Activated T-cell treated with anti-CD3 and anti-CD28 coated beads, Interleukin-2, amount 50 U/mL, for 4 hours (primary cell): ENCODE measurements at regions not wholly inside any gene's neighbourhood (a gene's known extent, or its start where the extent isn't known, plus 50 kb on each side); places are given as distances from the start of the nearest gene placed in this dataset.

Source experiments
- ATAC-seq, 2 donors: fragments of 200-7000 bp; cut with Tn5 transposase; one replicate each; pipeline ENCODE4 v1.10.0; 2021
- DNase-seq: peaks from one replicate; pipeline ENCODE4 v3.0.0-alpha.2; 2020
- H3K27me3 Mint-ChIP-seq: one replicate; pipeline ENCODE4 v1.8.0; 2021; ENCODE audit warnings: low read depth, mixed read lengths
- H3K36me3 Mint-ChIP-seq: one replicate; pipeline ENCODE4 v1.8.0; 2022; ENCODE audit warnings: mixed read lengths; ENCODE audit not compliant: insufficient read depth
- H3K4me1 Mint-ChIP-seq: one replicate; pipeline ENCODE4 v1.8.0; 2021; ENCODE audit warnings: low read depth, mixed read lengths
- H3K4me3 Mint-ChIP-seq: one replicate; pipeline ENCODE4 v1.8.0; 2021; ENCODE audit warnings: mild to moderate bottlenecking, moderate library complexity, mixed read lengths
- H3K9me3 Mint-ChIP-seq: one replicate; pipeline ENCODE4 v1.8.0; 2021; ENCODE audit warnings: mixed read lengths

DNA sequence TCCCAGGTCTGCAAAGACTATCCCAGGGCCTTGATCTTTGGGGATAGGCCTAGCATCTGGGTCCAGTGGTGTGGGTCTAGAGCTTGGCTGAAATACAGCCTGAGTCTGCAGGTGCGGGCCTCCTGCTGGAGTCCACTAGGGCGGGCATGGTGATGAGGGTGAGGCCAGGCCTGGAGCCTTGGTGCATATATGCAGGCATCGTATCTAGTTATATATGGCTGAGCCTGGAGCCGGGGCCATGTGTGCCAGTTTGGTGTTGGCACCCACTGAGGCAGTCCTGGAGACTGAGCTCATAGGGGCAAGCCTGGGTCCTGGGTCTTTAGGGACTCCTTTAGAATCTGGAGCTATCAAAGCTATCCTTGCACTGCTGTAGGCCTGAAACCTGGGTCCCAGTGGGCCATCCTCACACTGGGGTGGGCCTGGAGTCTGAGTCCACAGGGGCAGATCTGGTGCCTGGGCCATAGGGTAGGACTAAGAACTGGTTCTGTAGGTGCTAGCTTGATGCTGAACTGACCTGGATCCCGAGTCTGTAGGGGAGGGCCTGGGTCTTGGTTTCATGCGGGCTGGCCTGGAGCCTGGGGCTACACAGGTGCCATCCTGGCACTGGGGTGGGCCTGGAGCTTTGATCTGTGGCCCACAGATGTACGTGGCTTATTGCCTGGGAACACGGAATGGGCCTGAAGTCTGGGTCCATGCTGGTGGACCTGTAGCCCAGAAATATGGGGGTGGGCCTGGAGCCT is 346.5 kb upstream of the MEF2C start:
- no peaks in the 10 kb centered on the region for H3K27me3 Mint-ChIP-seq
- DNase-seq (no peak), ATAC-seq (no peak)
- no peaks in the 10 kb centered on the region for H3K36me3 Mint-ChIP-seq
- H3K4me1 Mint-ChIP-seq = no peaks in the 10 kb centered on the region
- H3K9me3 Mint-ChIP-seq = peaks cover 11% of the 10 kb centered on the region
- H3K4me3 Mint-ChIP-seq = no peak overlapping the region

DNA sequence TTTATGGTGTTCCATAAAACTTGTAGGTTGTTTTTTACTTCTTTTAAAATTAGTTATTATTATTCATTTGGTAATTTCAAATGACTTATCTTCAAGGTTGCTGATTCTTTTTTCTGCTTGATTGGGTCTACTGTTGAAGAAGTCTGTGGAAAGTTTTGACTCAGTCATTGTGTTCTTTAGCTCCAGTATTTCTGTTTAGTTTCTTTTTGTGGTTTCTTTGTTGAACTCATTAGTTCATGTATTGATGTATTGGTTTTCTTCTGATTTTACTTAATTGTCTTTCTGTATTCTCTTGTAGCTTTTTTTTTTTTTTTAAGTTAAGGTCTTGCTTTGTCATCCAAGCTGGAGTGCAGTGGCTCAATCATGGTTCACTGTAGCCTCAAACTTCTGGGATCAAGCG is 345.4 kb upstream of the MEF2C start:
- H3K4me1 Mint-ChIP-seq = no peaks in the 10 kb centered on the region
- H3K36me3 Mint-ChIP-seq = no peaks in the 10 kb centered on the region
- H3K4me3 Mint-ChIP-seq = no peak overlapping the region
- peaks cover 11% of the 10 kb centered on the region for H3K9me3 Mint-ChIP-seq
- ATAC-seq = no peak
- no peak for DNase-seq
- H3K27me3 Mint-ChIP-seq = no peaks in the 10 kb centered on the region

DNA sequence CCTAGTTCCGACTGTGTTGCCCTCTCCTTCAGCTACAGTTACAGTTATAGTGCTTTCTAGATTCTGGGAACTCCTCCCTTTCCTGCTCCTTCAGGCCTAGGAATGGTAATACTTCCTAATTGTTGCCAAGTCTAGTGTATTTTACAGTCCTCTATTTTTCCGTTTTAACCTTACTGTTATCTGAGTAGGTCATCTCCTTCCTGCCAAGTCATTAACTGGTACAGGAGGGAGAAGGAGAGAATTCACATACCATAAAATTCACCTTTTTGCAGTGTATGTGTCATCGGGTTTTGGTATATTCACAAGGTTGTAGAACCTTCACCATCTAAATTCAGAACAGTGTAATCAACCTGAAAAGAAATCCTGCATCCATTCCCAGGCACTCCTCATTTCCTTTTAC is 335.4 kb upstream of the MEF2C start:
- Mint-ChIP-seq H3K9me3 (peaks cover 6% of the 10 kb centered on the region), H3K4me3 (no peak overlapping the region), H3K4me1 (no peaks in the 10 kb centered on the region), H3K27me3 (no peaks in the 10 kb centered on the region), H3K36me3 (no peaks in the 10 kb centered on the region)
- DNase-seq (no peak), ATAC-seq (no peak)

DNA sequence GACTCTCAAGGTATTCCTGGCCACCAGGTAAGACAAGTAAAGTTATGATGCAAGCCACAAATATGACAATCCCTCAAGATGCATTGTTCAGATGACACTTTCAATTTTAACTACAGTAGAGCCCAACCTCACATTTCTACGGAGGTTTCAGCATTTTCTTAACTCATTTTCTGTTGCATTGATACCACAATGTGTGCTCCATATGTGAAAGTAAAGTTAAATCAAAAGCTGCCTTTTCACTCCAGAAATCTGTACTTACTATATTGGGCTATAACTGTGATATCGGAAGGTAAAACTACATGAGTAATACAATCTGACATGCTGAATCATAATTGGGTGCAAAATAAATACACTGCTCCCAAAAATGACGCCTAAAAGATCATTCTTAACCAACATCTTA is 333.6 kb upstream of the MEF2C start:
- DNase-seq (no peak), ATAC-seq (no peak)
- Mint-ChIP-seq H3K27me3 (no peaks in the 10 kb centered on the region), H3K36me3 (no peaks in the 10 kb centered on the region), H3K4me1 (no peaks in the 10 kb centered on the region), H3K4me3 (no peak overlapping the region), H3K9me3 (peaks cover 6% of the 10 kb centered on the region)

DNA sequence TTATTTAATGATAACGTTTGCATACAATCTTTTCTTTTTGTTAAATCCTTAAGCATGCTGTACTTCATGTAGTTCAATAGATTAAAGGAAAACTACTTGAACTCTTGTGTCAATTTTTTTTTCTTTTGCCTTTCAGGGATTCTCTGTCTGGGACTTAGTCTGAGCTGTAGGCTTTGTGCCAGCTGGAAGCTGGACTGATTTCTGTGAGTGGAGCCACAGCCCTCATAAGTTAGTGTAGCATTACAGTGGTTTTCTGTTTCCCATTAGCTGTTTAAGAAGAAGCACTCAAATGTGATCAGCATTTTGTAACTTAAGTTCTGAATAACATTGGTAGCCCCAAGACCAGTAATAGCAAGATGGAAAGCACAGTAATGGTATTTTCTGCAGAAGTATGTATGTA is 330.6 kb upstream of the MEF2C start:
- Mint-ChIP-seq H3K4me3 (no peak overlapping the region), H3K27me3 (no peaks in the 10 kb centered on the region)
- DNase-seq = no peak

DNA sequence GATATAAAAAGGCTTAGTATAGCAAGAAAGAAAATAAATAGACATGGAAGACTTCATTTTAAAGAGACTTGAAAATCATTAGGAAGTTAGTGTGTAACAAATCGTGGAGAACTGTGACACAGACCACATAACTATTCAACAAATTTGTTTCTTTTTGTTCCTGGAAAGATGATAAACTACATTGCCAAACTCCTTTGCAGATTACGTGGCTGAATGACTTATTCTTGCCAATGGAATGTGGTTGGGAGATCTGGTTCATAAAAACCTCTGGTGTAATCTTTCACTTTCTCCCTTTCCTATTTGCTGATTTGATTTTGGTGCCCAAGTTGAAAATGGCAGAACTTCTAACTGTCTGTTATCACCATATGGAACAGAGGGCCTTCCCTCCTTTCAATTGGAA is 328.9 kb upstream of the MEF2C start:
- Mint-ChIP-seq H3K4me1 (no peaks in the 10 kb centered on the region), H3K36me3 (no peaks in the 10 kb centered on the region), H3K9me3 (peaks cover 2% of the 10 kb centered on the region), H3K4me3 (no peak overlapping the region), H3K27me3 (no peaks in the 10 kb centered on the region)
- no peak for ATAC-seq
- DNase-seq = no peak

More for the DNA sequence above, 330.6 kb upstream of the MEF2C start:
- Mint-ChIP-seq H3K9me3 (peaks cover 6% of the 10 kb centered on the region), H3K4me1 (no peaks in the 10 kb centered on the region), H3K36me3 (no peaks in the 10 kb centered on the region)
- ATAC-seq = no peak

DNA sequence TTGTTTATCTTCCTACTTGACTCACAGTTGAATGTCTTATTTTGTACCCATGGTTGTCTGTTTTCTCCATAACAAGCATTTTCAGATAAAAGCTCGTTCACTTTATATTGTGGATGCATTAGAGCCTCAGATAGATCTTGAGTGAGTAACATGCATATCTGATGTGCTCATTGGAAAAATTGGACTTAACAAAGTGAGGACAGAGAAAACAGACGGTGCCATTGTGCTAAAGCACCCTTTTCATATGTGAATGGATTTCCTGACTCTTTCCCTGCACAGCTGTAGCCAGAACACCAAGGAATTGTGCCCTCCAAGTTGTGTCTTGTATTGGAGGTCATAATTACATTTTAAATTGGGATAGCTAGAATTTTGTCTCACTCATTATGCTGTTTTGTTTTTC is 325.8 kb upstream of the MEF2C start:
- ATAC-seq = no peak
- H3K36me3 Mint-ChIP-seq = no peaks in the 10 kb centered on the region
- peaks cover 6% of the 10 kb centered on the region for H3K9me3 Mint-ChIP-seq
- no peak for DNase-seq
- H3K27me3 Mint-ChIP-seq = no peaks in the 10 kb centered on the region
- H3K4me3 Mint-ChIP-seq = no peak overlapping the region
- H3K4me1 Mint-ChIP-seq = no peaks in the 10 kb centered on the region

DNA sequence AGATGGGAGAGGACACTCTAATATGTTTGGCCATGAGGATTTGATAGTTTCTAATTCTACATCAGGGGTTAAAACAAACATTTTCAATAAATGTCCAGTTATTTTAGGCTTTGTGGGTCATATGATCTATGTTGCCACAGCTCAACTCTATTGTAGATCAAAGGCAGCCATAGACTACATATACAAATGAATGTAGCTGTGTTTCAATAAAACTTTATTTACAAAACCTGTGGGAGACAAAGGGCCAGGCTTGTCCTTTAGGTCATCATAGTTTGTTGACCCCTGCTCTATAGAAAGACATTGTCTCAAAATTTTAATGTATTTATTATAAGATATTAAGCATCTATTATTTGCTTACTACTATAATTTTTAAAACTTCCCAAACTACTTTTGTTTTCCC is 325.4 kb upstream of the MEF2C start:
- peaks cover 6% of the 10 kb centered on the region for H3K9me3 Mint-ChIP-seq
- no peak overlapping the region for H3K4me3 Mint-ChIP-seq
- DNase-seq (no peak), ATAC-seq (no peak)
- no peaks in the 10 kb centered on the region for H3K36me3 Mint-ChIP-seq
- no peaks in the 10 kb centered on the region for H3K4me1 Mint-ChIP-seq
- no peaks in the 10 kb centered on the region for H3K27me3 Mint-ChIP-seq

DNA sequence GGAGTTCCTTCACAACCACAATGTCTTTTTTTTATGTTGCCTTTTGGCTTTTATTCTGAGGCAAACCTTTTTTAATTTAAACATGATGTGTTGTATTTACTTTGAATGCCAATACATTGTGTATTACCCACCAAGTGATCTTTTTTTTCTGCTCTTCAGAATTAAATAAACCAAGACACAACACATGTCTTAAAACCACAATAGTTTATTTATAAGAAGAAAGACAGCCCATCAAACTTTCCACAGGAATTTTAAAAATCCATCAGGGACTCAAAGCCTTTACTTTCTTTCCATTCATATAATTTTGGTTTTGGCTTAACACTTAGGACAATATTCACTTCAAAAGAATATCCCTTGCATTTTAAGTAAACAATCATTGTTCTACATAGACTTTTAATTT is 321.8 kb upstream of the MEF2C start:
- DNase-seq (no peak), ATAC-seq (no peak)
- H3K4me1 Mint-ChIP-seq = no peaks in the 10 kb centered on the region
- H3K4me3 Mint-ChIP-seq = no peak overlapping the region
- H3K9me3 Mint-ChIP-seq = peaks cover 6% of the 10 kb centered on the region
- no peaks in the 10 kb centered on the region for H3K27me3 Mint-ChIP-seq
- H3K36me3 Mint-ChIP-seq = no peaks in the 10 kb centered on the region

DNA sequence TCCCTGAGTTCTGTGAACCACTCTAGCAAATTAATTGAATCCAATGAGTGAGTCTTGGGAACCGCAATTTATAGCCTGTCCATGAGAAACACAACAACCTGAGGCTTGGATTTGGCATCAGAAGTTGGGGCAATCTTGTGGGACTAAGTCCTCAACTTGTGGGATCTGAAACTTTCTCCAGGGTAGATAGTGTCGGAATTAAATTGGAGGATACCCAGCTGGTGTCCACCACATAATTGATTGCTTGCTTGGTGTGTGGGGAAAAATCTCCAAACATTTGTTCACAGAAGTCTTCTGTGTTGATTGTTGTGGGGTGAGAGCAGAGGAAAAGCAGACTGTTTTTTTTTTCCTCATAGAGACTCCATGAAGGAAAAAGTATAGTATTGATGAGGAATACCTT is 320.6 kb upstream of the MEF2C start:
- Mint-ChIP-seq H3K9me3 (peaks cover 12% of the 10 kb centered on the region), H3K4me1 (no peaks in the 10 kb centered on the region), H3K36me3 (no peaks in the 10 kb centered on the region), H3K4me3 (no peak overlapping the region), H3K27me3 (no peaks in the 10 kb centered on the region)
- ATAC-seq = no peak
- DNase-seq = no peak

DNA sequence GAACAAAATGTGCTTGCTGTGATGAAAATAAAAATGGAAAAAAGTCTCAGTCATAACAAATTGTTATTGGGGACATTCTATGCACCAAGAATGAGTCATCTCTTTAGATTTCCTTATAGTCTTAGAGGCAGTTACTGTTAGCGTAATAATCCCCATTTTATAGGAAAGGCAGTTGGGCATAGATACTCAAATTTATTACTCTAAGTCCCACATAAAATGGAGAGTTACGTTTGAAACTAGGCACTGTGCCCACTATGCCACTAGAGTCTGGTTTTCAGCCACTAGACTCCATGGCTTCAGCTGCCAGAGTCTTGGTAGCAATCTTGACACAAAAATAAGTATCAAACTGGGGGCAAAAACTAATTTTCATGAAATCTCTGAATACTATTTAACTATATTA is 317.9 kb upstream of the MEF2C start:
- ATAC-seq (no peak), DNase-seq (no peak)
- peaks cover 23% of the 10 kb centered on the region for H3K9me3 Mint-ChIP-seq
- H3K27me3 Mint-ChIP-seq = no peaks in the 10 kb centered on the region
- no peak overlapping the region for H3K4me3 Mint-ChIP-seq
- H3K36me3 Mint-ChIP-seq = no peaks in the 10 kb centered on the region
- no peaks in the 10 kb centered on the region for H3K4me1 Mint-ChIP-seq

DNA sequence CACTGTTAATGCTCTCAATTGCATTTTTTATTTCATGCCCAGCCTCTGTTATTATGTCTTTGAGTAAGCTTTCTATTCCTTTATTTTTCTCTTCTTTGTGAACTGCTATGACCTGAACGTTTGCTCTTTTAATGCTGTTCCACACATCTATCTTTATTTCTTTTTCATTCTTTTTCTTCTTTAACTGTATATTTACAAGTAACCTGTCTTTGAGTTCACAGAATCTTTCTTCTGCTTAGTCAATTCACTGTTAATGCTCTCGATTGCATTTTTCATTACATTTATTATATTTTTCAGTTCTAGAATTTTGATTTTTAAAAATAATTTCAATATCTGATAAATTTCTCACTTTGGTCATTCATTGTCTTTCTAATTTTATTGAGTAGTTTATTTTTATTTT is 316.3 kb upstream of the MEF2C start:
- no peaks in the 10 kb centered on the region for H3K4me1 Mint-ChIP-seq
- no peak for ATAC-seq
- no peaks in the 10 kb centered on the region for H3K36me3 Mint-ChIP-seq
- no peak overlapping the region for H3K4me3 Mint-ChIP-seq
- no peak for DNase-seq
- no peaks in the 10 kb centered on the region for H3K27me3 Mint-ChIP-seq
- H3K9me3 Mint-ChIP-seq = peaks cover 20% of the 10 kb centered on the region

DNA sequence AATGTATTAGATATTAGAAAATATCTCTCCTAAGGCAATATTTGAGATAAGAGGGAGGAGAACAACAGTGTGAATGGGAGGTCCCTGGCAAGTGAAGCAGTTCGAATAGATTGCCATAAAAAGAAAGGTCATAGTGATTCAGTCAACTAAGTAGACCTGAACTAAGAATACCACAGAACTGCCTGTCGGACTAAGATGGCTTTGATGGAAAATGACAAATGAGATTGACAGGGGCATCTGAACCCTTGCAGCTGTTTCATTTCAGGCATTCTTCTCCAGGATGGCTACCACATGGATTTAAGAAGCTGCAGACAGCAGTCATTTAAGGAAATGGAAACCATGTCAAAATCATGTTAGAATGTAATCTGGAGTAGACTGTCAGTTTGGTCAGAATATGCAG is 308.4 kb upstream of the MEF2C start:
- H3K9me3 Mint-ChIP-seq = peaks cover 3% of the 10 kb centered on the region
- no peaks in the 10 kb centered on the region for H3K27me3 Mint-ChIP-seq
- DNase-seq (no peak), ATAC-seq (no peak)
- H3K36me3 Mint-ChIP-seq = no peaks in the 10 kb centered on the region
- no peaks in the 10 kb centered on the region for H3K4me1 Mint-ChIP-seq
- no peak overlapping the region for H3K4me3 Mint-ChIP-seq

DNA sequence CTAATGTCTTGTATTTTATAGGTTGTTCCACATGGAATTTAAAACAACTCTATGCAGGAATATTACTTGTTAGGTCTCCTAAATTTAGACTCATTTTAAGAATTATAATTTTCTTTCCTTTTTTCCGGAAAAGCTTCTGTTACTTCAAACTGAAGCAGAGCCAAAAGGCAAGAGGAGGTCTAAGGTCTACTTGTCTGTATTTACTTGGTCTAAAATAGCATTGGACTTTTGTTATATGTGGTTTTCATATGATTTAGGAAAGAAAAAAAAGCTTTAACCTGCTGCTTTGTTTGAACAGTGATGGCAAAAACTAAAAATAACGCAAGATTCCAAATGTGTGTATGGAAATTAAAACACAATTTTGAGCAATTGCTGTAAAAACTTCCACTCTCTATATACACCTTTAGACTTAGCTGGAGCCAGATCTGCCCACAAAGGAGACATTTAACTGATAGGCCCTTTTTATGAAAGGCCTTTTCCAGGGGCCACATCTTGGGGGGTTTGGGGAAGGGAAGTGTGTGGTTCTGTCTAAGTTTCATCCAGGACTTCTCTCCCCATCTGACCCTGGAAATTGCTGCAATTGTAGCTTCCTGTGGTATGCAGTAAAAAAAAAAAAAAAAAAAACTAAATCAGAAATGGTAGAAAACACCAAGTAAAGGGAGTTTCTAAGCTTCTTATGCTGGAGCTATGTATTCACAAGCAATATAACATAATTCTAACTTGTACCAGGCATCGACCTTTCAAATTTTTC is 307.7 kb upstream of the MEF2C start:
- Mint-ChIP-seq H3K4me3 (no peak overlapping the region), H3K9me3 (peaks cover 3% of the 10 kb centered on the region), H3K4me1 (no peaks in the 10 kb centered on the region), H3K36me3 (no peaks in the 10 kb centered on the region), H3K27me3 (no peaks in the 10 kb centered on the region)
- ATAC-seq = no peak
- no peak for DNase-seq

DNA sequence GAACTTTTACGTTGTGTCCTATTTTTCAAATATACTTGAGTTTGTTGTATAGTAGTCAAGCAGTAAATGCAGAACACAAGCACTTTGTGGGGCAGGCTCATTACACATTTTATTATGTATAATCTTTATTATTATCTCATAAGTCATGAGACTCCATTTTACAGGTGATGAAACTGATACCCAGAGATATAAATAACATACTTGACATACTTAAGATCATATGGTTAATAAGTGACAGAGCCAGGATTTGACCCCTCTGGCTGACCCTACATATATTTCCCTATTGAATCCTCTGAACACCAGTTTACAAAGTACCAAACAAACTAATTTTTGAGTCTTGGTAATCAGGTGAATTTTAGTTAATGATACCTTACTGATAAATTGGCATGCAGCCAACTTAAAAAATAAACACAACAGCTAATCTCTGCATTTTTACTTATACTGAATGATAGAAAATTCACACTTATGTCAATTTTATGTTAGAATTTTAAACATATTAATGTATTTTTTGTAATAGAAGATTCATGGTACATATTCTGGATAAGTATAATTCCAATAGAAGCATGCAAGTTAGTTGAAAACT is 305.0 kb upstream of the MEF2C start:
- Mint-ChIP-seq H3K36me3 (no peaks in the 10 kb centered on the region), H3K27me3 (no peaks in the 10 kb centered on the region), H3K4me1 (no peaks in the 10 kb centered on the region), H3K9me3 (peaks cover 3% of the 10 kb centered on the region), H3K4me3 (no peak overlapping the region)
- DNase-seq (no peak), ATAC-seq (no peak)
